Fibroblast of upper back skin (primary cell): ENCODE measurements at regions not wholly inside any gene's neighbourhood (a gene's known extent, or its start where the extent isn't known, plus 50 kb on each side); places are given as distances from the start of the nearest gene placed in this dataset.
"Not testable (repeated sequence)": the region's sequence is repeated elsewhere in the genome, so short reads cannot be mapped to it uniquely, and the experiment has no call there.

Source experiments
- DNase-seq: peaks from one replicate; pipeline ENCODE4 v3.0.0-alpha.2; 2013

DNA sequence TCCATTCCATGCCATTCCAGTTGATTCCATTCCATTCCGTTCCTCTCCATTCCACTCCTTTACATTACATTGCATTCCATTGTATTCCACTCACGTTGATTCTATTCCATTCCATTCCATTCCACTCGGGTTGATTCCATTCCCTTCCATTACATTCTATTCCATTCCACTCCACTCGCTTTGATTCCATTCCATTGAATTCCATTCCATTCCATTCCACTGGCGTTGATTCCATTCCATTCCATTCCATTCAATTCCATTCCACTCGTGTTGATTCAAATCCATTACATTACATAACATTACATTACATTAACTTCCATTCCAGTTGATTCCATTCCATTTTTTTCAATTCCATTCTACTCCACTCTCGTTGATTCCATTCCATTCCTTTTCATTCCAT lies 1142.8 kb downstream of the RPIA start:
- DNase-seq = no peak

DNA sequence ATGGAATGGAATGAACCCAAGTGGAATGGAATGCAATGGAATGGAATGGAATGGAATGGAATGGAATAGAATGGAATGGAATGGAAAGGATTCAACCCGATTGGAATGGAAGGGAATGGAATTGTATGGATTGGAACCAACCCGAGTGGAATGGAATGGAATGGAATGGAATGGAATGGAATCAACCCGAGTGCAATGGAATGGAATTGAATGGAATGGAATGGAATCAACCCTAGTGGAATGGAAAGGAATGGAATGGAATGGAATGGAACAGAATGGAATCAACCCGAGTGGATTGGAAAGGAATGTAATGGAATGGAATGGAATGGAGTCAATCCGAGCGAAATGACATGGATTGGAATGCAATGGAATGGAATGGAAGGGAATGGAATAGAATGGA lies 1144.9 kb downstream of the RPIA start:
- peak; percentile 16 for DNase-seq

DNA sequence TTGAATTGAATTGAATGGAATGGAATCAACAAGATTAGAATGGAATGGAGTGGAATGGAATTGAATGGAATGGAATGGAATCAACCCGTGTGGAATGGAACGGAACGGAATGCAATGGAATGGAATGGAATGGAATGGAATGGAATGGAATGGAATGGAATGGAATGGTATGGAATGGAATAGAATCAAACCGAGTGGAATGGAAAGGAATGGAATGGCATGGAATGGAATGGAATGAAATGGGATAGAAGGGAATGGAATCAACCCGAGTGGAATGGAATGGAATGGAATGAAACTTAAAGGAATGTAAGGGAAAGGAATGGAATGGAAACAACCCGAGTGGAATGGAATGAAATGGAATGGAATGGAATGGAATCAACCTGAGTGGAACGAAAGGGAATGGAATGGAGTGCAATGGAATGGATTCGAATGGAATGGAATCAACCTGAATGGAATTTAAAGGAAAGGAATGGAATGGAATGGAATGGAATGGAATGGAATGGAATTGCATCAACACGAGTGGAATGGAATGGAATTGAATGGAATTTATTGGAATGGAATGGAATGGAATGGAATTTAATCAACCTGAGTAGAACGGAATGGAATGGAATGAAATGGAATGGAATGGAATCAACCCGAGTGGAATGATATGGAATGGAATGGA lies 1146.6 kb downstream of the RPIA start:
- no peak for DNase-seq

DNA sequence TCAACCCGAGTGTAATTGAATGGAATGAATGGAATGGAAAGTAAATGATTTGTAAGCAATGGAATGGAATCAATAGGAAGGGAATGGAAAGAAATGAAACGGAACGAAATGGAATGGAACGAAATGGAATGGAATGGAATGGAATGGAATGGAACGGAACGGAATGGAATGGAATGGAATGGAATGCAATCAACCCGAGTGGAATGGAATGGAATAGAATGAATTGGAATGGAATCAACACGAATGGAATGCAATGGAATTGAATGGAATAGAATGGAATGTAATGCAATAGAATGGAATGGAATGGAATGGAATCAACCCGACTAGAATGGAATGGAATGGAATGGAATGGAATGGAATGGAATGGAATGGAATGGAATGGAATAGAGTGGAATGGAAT lies 1148.7 kb downstream of the RPIA start:
- DNase-seq = not testable (repeated sequence)

DNA sequence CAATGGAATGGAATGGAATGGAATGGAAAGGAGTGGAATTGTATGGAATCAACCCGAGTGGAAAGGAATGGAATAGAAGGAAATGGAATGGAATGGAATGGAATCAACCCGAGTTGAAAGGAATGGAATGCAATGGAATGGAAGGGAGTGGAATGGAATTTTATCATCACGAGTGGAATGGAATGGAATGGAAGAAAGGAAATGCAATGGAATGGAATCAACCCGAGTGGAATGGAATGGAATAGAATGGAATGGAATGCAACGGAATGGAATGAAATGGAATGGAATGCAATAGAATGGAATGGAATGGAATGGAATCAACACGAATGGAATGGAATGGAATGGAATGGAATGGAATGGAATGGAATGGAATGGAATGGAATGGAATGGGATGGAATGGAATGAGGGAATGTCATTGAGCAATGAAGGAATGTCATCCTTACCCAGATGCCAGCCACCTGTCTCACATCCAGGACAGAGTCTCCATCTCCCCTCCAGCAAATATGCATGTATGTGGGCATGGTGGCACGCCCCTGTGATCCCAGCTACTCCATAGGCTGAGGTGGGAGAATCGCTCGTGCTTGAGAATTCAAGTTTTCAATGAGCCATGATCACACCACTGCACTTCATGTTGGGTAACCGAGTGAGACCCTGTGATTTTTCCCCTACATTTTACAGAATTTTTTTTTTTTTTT lies 1149.5 kb downstream of the RPIA start:
- DNase-seq = not testable (repeated sequence)

DNA sequence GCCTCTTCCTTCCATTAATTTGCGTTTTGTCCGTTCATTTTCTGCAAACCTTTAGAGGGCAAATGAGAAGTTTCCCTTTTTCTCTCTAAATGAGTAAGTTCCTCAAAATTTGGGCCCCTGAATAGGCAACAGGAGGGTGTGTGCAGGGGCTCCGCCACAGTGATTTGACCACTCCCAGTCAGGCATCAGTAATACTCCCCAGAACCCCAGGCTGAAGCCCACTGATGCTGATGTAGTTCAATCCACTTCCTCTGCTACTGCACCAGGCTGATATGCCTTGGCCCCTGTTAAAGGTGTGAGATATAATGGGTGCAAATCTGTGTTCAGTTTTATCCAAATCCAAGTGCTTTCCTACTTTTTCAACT lies 1150.0 kb downstream of the RPIA start:
- DNase-seq = no peak

DNA sequence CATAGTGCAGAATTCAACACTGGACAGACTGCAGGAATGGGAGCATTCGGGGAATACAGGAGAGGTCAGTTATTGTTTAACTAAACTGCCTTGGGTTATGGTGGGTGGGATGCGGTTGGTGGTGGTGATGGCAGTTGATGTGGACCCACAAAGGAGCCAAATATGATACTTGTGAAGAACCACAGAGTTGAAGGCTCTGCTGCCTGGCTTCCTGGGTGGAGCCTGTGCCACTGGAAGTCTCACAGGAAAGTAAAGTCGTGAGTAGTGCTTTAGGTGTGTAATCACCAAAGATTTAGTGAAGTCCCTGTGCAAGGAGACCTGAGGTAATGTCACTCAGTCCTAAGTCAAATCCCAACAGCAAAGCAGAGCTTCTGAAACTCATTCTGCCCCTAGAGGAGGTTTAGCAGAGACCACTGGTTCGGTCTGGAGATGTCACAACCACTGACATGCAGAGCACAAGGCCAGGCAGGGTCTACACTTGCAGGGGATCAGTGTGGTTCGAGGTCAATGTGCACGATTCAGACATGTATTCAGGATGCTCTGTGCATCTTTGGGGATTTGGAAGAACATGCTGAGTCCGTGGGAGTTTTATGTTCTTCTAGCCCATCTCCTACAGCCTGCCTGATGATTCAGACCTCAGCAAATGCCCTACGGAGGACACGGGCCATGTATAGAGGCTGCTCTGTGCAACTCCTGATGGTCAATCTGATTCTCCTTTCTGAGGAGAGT lies 1150.9 kb downstream of the RPIA start:
- DNase-seq = no peak

DNA sequence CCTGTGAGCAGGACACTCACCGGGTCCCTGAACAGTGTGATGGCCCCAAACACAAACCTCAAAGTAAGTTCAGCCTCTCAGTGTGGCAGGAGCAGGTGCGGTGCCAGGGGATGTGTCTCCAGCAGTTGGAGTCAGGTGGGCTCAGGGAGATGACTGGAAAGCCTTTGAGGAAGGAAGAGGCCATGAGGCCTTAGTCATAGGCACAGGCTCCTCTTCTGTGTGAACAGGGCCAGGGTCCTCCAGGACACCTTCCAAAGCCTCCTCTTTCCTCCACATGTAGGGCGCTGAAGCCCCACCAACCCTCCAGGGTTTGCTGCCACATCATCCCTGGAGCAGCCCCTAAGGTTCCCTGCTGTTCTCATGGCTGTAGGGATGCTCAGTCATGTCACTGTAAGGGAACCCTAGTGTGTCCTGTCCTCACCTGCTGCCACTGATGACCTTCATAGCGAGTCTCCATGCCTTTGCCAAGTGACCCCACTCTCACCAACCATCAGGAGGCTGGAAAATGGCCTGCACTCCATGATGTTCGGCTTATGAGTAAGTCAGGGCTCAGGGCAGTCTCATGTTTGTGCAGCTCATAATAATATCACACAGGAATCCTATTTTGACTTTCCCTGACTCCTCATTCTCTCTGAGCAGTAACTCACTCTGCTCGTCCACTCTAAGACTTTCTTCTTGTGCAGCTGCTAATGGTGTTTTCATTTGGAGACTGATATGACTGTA lies 1152.9 kb downstream of the RPIA start:
- DNase-seq = no peak

DNA sequence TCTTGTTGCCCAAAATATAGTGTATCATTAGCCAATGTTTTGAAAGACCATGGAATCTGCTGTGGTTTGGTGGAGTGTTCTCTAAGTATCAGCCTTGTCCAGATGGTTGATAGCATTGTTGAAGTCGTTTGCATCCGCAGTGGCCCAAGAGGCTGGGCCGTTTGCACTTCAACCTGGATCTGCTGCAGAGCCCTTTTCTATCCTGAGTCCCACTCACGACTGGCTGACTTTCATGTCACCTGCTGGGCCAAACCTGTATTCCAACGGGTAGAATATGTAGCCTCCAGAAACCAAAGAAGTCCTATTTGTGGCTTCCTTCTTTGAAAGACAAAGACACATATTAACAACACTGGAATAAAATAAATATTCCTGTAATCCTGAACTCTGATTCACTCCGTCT lies 1154.1 kb downstream of the RPIA start:
- DNase-seq = no peak

DNA sequence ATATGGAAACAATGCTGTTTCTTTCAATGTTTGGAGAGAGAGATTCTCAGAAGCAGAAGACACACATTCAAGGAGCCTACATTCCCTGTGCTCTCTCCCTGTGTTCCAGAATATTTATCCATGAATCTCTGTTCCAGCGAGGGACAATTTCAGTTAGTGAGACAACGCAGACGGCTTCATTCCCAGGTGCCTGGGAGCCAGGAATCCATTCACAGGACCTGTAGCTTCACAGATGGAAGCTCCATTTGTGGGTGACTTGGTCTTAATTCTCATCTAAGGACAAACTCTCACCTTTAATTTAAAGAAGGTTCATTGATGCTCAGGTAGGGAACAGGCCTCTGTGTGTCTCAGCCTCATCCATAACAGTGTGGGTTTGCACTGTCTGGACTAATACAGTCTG lies 1156.6 kb downstream of the RPIA start:
- no peak for DNase-seq

DNA sequence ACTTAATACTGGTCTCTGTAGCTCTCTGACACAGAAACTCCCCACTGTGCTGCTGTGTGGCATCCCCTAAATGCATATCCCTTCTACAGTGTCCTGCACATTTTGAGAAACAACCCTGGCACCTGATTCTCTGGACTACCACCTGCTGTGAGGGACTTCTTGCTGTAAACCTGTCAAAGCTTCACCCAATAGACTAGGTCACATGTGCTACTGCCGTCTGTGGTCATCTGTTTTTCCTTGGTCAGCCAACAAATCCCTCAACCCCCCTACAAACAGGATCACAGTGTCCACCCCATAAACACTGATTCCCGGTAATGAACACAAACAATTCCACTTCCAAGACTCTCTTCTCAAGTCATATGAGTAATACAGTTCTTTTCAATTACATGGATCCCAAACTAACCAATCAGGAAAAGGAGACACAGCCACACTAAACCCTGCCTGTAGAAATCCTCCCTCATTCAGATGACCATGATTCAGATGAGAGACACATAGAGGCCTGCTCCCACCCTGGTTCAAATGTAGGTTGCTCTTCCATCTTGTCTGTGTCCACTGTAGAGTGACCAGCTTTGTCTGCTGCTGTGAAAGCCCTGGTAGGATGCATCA lies 1157.4 kb downstream of the RPIA start:
- DNase-seq = no peak

DNA sequence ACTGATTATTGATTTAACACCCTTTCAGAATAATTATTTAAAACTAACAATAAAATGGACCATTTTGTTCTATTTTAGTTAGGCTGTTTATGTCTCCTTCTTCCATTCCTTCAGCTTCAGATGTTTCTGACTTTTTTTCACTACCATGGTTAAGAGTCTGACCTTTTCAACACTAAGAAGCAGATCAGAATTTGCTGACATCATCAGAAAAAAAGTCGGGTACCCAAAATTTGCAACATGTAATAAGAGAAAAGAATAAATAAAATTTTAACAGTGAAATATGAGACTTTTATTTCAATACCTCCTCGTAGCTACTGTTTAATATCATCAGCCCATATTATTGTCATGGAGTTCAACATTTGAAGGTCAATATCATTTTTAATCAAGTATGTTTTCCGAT lies 1158.3 kb downstream of the RPIA start:
- no peak for DNase-seq

DNA sequence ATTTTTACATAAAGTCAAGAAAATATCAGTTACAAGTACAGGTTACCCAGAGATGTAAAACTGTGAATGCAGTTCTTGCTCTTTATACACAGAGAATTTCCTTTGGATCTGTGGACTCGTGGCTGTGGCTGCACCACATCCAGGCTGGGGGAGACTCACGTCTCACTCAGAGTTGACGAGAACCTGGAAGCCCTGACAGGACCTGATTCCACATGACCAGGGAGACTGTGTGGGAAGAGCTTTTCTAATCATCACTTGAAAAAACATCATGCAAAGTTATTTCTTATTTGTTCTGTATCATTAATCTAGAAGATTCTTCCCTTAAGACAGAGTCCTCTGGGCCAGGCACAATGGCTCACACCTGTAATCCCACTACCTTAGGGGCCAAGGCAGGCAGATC lies 1159.0 kb downstream of the RPIA start:
- no peak for DNase-seq

DNA sequence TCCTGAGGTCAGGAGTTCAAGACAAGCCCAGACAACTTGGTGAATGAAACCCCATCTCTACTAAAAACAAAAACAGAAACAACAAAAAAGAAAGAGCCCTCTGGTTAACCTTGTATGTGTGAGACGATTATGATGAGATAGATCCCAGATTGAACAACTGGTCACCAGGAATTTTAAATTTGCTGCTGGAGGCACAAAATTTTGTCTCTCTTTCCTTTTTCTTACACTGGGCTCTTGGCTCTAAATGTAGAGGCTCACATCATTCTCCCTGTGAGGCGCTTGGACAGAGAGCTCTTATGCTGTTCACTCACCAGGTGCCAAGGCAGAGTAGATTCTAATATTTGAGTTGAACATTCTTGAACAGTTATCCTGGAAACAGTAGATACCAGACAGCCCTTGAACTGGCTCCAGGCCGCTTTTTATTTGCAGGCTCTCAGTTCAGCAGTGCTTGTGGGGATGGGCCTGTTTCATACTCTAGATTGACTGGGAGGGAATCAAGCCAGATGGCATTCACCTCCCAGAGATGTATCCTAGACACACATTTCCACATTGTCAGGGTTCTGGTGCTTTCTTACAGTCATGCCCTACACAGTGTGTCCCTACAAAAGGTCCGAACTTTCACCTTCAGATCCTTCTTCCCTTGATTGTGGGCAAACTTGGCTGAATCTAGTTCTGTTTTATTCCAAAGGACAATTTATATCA lies 1159.6 kb downstream of the RPIA start:
- no peak for DNase-seq

DNA sequence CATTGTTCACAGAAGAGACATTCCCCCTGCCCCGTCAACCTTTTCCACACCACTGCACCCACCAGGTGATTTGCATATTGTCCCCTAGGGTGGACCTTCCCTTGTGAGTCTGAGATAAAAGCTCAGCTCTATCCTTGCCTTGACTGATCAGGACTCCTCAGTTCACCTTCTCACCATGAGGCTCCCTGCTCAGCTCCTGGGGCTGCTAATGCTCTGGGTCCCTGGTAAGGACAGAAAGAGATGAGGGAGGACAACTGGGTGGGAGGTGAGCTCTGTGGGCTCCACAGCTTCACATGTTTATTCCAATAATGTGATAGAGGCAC lies 1160.1 kb downstream of the RPIA start:
- DNase-seq = no peak

DNA sequence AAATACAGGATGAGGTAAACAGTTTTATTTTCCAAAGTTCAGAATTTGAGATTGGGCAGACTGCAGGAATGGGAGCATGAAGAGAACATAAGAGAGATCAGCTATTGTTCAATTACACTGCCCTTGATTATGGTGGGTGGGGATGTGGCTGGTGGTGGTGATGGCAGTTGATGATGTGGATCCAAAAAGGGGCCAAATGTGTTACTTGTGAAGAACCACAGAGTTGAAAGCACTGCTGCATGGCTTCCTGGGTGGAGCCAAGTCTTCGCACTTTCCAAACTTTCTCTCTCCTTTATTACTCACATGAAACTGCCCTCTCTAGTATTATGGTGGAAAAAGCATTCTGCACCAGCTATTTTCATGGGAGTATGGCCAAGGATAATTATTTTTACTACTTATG lies 1162.0 kb downstream of the RPIA start:
- DNase-seq = not testable (repeated sequence)

DNA sequence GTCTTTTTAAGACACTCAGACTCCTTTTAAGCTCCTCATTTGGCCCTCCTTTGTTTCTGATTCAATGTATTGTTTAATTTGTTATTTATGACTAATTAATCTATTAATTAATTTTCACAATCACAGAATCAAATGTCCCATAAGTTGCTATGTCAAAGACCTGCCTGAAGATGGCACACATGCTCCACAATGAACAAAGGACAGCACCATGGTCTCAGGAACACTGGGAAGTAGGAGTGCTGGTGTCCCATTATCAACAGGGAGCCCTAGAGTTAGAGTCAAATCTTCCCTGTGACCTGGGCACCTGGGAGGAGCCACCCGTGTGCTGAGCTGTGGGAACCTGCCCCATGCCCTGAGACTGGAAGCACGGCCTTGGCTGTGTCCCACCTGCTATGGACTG lies 1164.3 kb downstream of the RPIA start:
- not testable (repeated sequence) for DNase-seq

DNA sequence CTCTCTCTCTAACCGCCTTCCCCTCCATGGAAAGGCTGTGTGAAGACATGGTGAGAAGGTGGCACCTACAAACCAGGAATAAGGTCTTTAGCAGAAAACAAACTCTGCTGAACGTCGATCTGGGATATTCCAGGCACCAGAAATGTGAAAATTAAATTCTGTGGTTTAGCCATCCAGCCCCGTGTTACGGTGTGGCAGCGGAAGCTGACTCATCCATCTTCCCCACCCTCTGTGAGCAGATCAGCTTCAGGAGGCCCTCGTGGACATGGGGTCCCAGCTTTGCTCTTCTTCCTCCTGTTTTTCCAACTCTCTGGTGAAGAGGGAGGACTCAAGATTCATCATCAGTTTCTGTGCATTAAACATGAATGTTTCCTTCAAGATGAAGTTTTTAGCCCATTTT lies 1164.8 kb downstream of the RPIA start:
- DNase-seq = not testable (repeated sequence)

DNA sequence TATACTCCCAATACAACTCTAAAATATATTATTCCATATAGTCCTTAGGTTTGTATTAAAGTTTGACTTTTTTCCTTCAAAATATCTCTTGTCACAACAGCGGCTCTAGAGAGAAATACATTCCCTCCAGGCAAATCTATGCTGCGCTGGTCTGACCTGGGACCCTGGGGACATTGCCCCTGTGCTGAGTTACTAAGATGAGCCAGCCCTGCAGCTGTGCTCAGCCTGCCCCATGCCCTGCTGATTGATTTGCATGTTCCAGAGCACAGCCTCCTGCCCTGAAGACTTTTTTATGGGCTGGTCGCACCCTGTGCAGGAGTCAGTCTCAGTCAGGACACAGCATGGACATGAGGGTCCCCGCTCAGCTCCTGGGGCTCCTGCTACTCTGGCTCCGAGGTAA lies 1170.7 kb downstream of the RPIA start:
- DNase-seq = not testable (repeated sequence)

DNA sequence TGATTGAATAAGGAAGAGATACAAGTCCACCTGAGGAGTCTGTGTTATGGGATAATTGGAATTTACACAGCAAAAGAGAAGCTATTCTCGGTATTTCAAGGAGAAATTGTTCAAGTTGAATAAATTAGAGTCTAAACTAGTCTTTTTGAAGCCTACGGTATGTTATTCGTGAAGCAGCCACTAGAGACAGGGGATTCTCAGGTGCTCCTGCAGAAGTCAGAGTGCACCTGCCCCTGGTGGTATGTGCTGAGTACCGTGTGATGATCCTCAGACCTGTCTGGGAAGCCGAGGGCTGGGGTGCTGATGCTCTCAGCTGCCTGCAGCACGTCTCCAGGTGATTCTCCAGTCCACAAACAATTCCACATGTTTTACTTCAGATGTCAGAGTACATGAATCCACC lies 1171.7 kb downstream of the RPIA start:
- not testable (repeated sequence) for DNase-seq

DNA sequence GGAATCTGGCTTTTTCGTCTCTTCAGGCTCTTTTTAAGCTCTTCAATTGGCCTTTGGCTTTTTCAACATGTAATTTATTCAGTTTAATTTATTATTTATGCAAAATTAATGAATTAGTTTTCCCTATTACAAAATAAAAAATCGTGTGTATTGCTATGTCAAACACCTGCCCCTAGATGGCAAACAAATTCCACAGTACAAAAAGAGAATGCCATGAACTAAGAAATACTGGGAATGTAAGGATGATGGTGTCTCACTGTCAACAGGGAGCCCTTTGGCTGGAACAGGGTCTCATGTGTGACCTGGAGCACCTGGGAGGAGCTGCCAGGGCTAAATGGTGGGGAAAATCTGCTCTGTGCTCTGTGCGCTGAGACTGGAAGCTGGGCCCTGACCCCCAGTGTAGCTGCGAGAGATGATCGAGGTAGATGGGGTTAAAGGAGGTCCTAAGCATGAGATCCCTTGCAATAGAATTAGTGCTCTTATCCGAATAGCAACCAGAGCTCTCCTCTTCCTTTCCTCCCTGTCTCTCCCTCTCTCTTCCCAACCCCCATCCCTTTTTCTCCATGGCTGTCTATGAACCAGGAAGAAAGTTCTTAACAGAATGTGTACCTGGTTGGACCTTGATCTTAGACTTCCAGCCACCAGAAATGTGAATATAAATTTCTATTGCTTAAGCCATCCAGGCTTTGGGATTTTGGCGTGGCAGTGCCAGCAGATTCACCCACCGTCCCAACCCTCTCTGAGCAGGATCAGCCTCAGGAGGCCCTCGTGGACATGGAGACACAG lies 1183.5 kb downstream of the RPIA start:
- not testable (repeated sequence) for DNase-seq

DNA sequence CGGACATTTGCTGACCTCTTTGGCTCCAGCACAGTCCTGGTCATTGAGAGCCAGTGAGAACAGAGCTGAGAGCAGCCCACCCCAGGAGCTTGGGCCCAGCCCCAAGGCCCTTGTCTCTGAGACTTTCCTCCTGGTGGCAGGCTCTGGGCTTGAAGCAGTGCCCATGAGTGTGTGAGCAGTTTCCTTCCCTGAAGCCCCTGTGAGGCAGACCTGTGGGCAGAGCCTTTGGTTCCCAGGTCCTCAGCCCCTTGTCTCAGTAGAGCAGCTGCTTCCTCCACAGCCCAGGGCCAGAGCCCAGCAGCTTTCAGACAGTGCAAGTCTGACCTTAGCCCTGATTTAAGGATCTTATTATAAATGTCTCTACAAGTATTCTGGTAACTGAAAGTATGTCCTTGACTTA lies 1185.0 kb downstream of the RPIA start:
- DNase-seq = not testable (repeated sequence)
